HFF-Myc (cell line): ENCODE measurements at regions not wholly inside any gene's neighbourhood (a gene's known extent, or its start where the extent isn't known, plus 50 kb on each side); places are given as distances from the start of the nearest gene placed in this dataset.

Experiments used
- DNase-seq: peaks from one replicate; pipeline ENCODE4 v3.0.0-alpha.2; 2011; ENCODE audit warnings: low read depth; ENCODE audit errors: extremely low read depth
- H3K4me3 ChIP-seq: replicated peaks from 2 replicates; pipeline ENCODE4 v1.5.1; 2011; ENCODE audit warnings: low read depth, mild to moderate bottlenecking, control low read depth, low read length
- CTCF ChIP-seq: IDR thresholded peaks from 2 replicates; pipeline ENCODE4 v1.5.1; 2012; ENCODE audit warnings: mild to moderate bottlenecking, low read depth, low read length, control low read depth; ENCODE audit errors: missing control alignments

GRCh38 chr3:24545887-24546286 lies 51.2 kb upstream of the THRB start:
- no peak for TF ChIP-seq CTCF
- no peak overlapping the region for H3K4me3 ChIP-seq
- no peak for DNase-seq

- TF ChIP-seq CTCF, result no peak
- no peak for DNase-seq
These were observed 53.6 kb upstream of the THRB start for GRCh38 chr3:24548278-24548677.

GRCh38 chr3:24550588-24550987 lies 55.9 kb upstream of the THRB start:
- DNase-seq, result no peak
- TF ChIP-seq CTCF, result no peak
- no peak overlapping the region for H3K4me3 ChIP-seq

More at GRCh38 chr3:24548278-24548677, 53.6 kb upstream of the THRB start:
- H3K4me3 ChIP-seq, result no peak overlapping the region

- TF ChIP-seq CTCF, result no peak
- no peak for DNase-seq
- no peak overlapping the region for H3K4me3 ChIP-seq
These were observed 57.0 kb upstream of the THRB start for GRCh38 chr3:24551626-24552025.

- no peak for TF ChIP-seq CTCF
- no peak for DNase-seq
- no peak overlapping the region for H3K4me3 ChIP-seq
These were observed 68.2 kb upstream of the THRB start for GRCh38 chr3:24562895-24563294.

- TF ChIP-seq CTCF, result no peak
- DNase-seq, result no peak
These were observed 70.4 kb upstream of the THRB start for GRCh38 chr3:24565053-24565452.

GRCh38 chr3:24565656-24566055 lies 71.0 kb upstream of the THRB start:
- no peak overlapping the region for H3K4me3 ChIP-seq
- DNase-seq, result no peak
- TF ChIP-seq CTCF, result no peak

More at GRCh38 chr3:24565053-24565452, 70.4 kb upstream of the THRB start:
- H3K4me3 ChIP-seq, result no peak overlapping the region
